ENCODE measurements at regions not wholly inside any gene's neighbourhood (a gene's known extent, or its start where the extent isn't known, plus 50 kb on each side); places are given as distances from the start of the nearest gene placed in this dataset.

DNA sequence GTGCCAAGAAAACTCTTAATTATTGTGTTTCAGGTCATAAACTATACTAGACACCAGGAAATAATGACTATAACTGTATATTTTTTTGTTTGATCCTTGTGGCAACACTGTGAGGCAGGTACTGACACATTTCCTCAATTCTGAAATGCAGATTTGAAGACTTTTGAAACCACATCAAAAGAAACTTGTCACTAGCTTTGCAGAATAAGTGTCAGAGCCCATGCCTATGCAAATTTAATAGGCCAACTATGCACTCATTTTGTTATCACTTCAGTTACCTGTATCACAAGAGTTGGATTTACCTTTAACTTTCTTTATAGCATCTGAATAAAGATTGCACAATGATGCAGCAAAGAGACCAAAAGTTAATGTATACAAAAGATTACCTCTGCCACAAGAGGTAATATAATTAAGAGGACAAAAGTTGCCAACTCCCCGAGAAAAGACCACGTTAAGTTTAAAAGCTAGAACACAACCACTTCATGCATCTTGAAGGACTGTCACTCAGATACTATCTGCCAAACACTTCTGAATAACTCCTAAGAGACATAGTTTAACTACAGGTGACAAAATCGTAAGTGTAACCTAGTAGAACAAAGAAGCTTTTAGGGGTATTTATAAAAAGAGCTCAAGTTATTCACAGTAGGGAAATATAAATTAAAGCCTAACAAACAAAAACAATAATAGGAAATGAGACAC is 80.5 kb downstream of the ELAPOR2 start:
- TF ChIP-seq, protein P1, sequence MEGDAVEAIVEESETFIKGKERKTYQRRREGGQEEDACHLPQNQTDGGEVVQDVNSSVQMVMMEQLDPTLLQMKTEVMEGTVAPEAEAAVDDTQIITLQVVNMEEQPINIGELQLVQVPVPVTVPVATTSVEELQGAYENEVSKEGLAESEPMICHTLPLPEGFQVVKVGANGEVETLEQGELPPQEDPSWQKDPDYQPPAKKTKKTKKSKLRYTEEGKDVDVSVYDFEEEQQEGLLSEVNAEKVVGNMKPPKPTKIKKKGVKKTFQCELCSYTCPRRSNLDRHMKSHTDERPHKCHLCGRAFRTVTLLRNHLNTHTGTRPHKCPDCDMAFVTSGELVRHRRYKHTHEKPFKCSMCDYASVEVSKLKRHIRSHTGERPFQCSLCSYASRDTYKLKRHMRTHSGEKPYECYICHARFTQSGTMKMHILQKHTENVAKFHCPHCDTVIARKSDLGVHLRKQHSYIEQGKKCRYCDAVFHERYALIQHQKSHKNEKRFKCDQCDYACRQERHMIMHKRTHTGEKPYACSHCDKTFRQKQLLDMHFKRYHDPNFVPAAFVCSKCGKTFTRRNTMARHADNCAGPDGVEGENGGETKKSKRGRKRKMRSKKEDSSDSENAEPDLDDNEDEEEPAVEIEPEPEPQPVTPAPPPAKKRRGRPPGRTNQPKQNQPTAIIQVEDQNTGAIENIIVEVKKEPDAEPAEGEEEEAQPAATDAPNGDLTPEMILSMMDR (IDR thresholded peaks at IDR 0.05; ENCODE audit: low read depth, low read length): no peak
- no peak for TF ChIP-seq EZH2phosphoT487 (IDR thresholded peaks at IDR 0.05; ENCODE audit: low read depth)
